Endothelial cell of umbilical vein (primary cell): ENCODE measurements at regions not wholly inside any gene's neighbourhood (a gene's known extent, or its start where the extent isn't known, plus 50 kb on each side); places are given as distances from the start of the nearest gene placed in this dataset.

Experiments used
- BruUV-seq: library from RNA; stranded (reverse); fragments of 400-500 nt; replicated peaks from 2 replicates; lab custom pipeline; 2021; lab: Mats Ljungman, UMichigan
- CTCF ChIA-PET: fragments of 300-600, 350-600 bp; sonication (Branson Sonifier 250); formaldehyde crosslinking; loops from one replicate; lab custom pipeline; 2021; ENCODE audit warnings: antibody characterized with exemption, inconsistent platforms; lab: Charles Lee
- POLR2A ChIA-PET: fragments of 300-600, 350-600 bp; sonication (Branson Sonifier 250); formaldehyde crosslinking; loops from one replicate; lab custom pipeline; 2021; ENCODE audit warnings: antibody characterized with exemption, inconsistent platforms; lab: Charles Lee
- DNase-seq: peaks from one replicate; pipeline ENCODE4 v3.0.0-alpha.2; 2011; ENCODE audit warnings: low read depth, low spot score
- FAIRE-seq: peaks from 2 replicates; lab custom pipeline; 2011; peaks lifted over from hg19 to GRCh38; lab: Jason Lieb, UNC
- H2AFZ ChIP-seq: 2 replicates; pipeline ENCODE4 v1.6.0; 2012; ENCODE audit warnings: low read depth, low read length, control low read depth, inconsistent platforms
- H3K27ac ChIP-seq: 2 replicates; pipeline ENCODE4 v1.5.1; 2011; ENCODE audit warnings: low read depth, mild to moderate bottlenecking, control low read depth, low read length, moderate library complexity; ENCODE audit not compliant: insufficient read depth
- H3K27me3 ChIP-seq, 2 experiments: 2 replicates each; pipeline versions ENCODE4 v1.6.0 to v1.6.1; 2011; ENCODE audit warnings: low read length in 2 of 2, mixed read lengths in 1 of 2; ENCODE audit not compliant: control insufficient read depth in 2 of 2, insufficient read depth in 2 of 2
- H3K36me3 ChIP-seq, 2 experiments: 2 replicates in 1 of 2; 3 replicates in 1 of 2; pipeline ENCODE4 v1.5.1; 2011; ENCODE audit warnings: low read length in 2 of 2, mild to moderate bottlenecking in 1 of 2, moderate library complexity in 1 of 2; ENCODE audit not compliant: control insufficient read depth in 2 of 2, insufficient read depth in 2 of 2; ENCODE audit errors: extremely low read depth in 1 of 2
- H3K4me1 ChIP-seq: 3 replicates; pipeline ENCODE4 v1.5.1; 2011; ENCODE audit warnings: mild to moderate bottlenecking, low read length; ENCODE audit not compliant: control insufficient read depth, insufficient read depth; ENCODE audit errors: extremely low read depth
- H3K4me2 ChIP-seq: 2 replicates; pipeline ENCODE4 v1.6.1; 2011; ENCODE audit warnings: low read length, control low read depth, mixed read lengths; ENCODE audit not compliant: insufficient read depth
- H3K4me3 ChIP-seq, 3 experiments: fragments of 200-600 bp in 1 of 3; sonication (generic), shearing (Covaris generic) in 1 of 3; replicated peaks in 1 of 3; 2 replicates each; pipeline ENCODE4 v1.5.1; 2011 to 2016; ENCODE audit warnings: control low read depth in 3 of 3, low read length in 3 of 3, mild to moderate bottlenecking in 2 of 3, inconsistent platforms in 1 of 3, low read depth in 1 of 3, moderate library complexity in 1 of 3; ENCODE audit not compliant: insufficient read depth in 1 of 3
- H3K79me2 ChIP-seq: 2 replicates; pipeline ENCODE4 v1.6.0; 2012; ENCODE audit warnings: low read length, inconsistent platforms; ENCODE audit not compliant: control insufficient read depth, insufficient read depth
- H3K9ac ChIP-seq: replicated peaks from 2 replicates; pipeline ENCODE3; 2011; ENCODE audit warnings: low read length, control low read depth; ENCODE audit not compliant: insufficient read depth; ENCODE audit errors: extremely low read depth
- H3K9me1 ChIP-seq: replicated peaks from 3 replicates; pipeline ENCODE4 v1.6.0; 2011; ENCODE audit warnings: mild to moderate bottlenecking, low read length; ENCODE audit not compliant: control insufficient read depth, insufficient read depth; ENCODE audit errors: extremely low read depth
- H3K9me3 ChIP-seq: replicated peaks from 2 replicates; pipeline ENCODE4 v1.5.1; 2012; ENCODE audit warnings: low read length, inconsistent platforms; ENCODE audit not compliant: control insufficient read depth, insufficient read depth
- H4K20me1 ChIP-seq: replicated peaks from 2 replicates; pipeline ENCODE3; 2011; ENCODE audit warnings: mild to moderate bottlenecking, low read length; ENCODE audit not compliant: control insufficient read depth, insufficient read depth; ENCODE audit errors: extremely low read depth
- CTCF ChIP-seq, 2 donors: IDR thresholded peaks; 1 replicate in 1 of 2; 2 replicates in 1 of 2; pipeline ENCODE4 v1.5.1; 2011; ENCODE audit warnings: low read length in 2 of 2, mild to moderate bottlenecking in 2 of 2, moderate library complexity in 2 of 2, control low read depth in 1 of 2, inconsistent platforms in 1 of 2, low read depth in 1 of 2; ENCODE audit not compliant: insufficient read depth in 1 of 2; ENCODE audit errors: extremely low read depth in 1 of 2
- EZH2 ChIP-seq: IDR thresholded peaks from 2 replicates; pipeline ENCODE4 v1.6.1; 2012; ENCODE audit warnings: borderline replicate concordance, low read depth, mild to moderate bottlenecking, moderate library complexity, low read length, inconsistent platforms; ENCODE audit not compliant: severe bottlenecking
- FOS ChIP-seq: IDR thresholded peaks from 2 replicates; pipeline ENCODE4 v1.6.1; 2011; ENCODE audit warnings: mild to moderate bottlenecking, low read length, moderate library complexity, borderline replicate concordance; ENCODE audit not compliant: insufficient read depth
- GATA2 ChIP-seq: IDR thresholded peaks from 2 replicates; pipeline ENCODE4 v1.7.0; 2011; ENCODE audit warnings: low read depth, mild to moderate bottlenecking, moderate library complexity, mixed read lengths, low read length; ENCODE audit not compliant: insufficient read length, insufficient read depth
- JUN ChIP-seq: IDR thresholded peaks from 2 replicates; pipeline ENCODE4 v1.6.1; 2011; ENCODE audit warnings: borderline replicate concordance, low read depth; ENCODE audit not compliant: insufficient read length, insufficient read depth
- MYC ChIP-seq: IDR thresholded peaks from one replicate; pipeline ENCODE4 v1.6.1; 2011; ENCODE audit warnings: mild to moderate bottlenecking, low read depth, low read length
- POLR2A ChIP-seq: IDR thresholded peaks from 2 replicates; pipeline ENCODE4 v1.6.1; 2012; ENCODE audit warnings: low read depth, mild to moderate bottlenecking, control low read depth, low read length
- POLR2AphosphoS5 ChIP-seq: IDR thresholded peaks from 2 replicates; pipeline ENCODE4 v1.6.1; 2012; ENCODE audit warnings: low read depth, mild to moderate bottlenecking, control low read depth, low read length, moderate library complexity; ENCODE audit not compliant: insufficient read depth
- dilution Hi-C: fragments of 300-500 bp; cut with MboI; formaldehyde crosslinking; loops from one replicate; pipeline ENCODE4 v1.15.0; 2019; ENCODE audit warnings: low sequenced_read_pairs; ENCODE audit not compliant: extremely low pct_ligation_motif_present
- intact Hi-C: fragments of 100-400 bp; cut with micrococcal nuclease; formaldehyde crosslinking; loops from one replicate; pipeline ENCODE4 v1.10.0; 2022
- TF ChIP-seq, protein P1 (sequence below): IDR thresholded peaks from 2 replicates; pipeline ENCODE4 v1.6.1; 2011; ENCODE audit not compliant: insufficient read depth, insufficient read length

GRCh38 chr12:112570096-112570495 lies 151.3 kb downstream of the PTPN11 start:
- BruUV-seq, result no TSS peak
- no peak for FAIRE-seq
- peaks cover 1 to 3% of the 10 kb centered on the region in 2 experiments for H3K27me3 ChIP-seq
- H4K20me1 ChIP-seq, result no peaks in the 10 kb centered on the region
- no peak for TF ChIP-seq FOS
- no peak for TF ChIP-seq GATA2
- no peak for TF ChIP-seq POLR2AphosphoS5
- TF ChIP-seq MYC, result no peak
- no peak for TF ChIP-seq EZH2
- TF ChIP-seq CTCF (IDR thresholded peaks at IDR 0.05; ENCODE audit: extremely low read depth in 1 of 2, insufficient read depth in 1 of 2, low read depth in 1 of 2, low read length in 2 of 2), result no peak
- TF ChIP-seq POLR2A, result no peak
- no peak for TF ChIP-seq JUN
- TF ChIP-seq, protein P1, sequence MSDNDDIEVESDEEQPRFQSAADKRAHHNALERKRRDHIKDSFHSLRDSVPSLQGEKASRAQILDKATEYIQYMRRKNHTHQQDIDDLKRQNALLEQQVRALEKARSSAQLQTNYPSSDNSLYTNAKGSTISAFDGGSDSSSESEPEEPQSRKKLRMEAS, result no peak
- intact Hi-C loops, result no loop called here
- CTCF ChIA-PET, result no interaction called here
- H3K9ac ChIP-seq, result no peak overlapping the region
- no peaks in the 10 kb centered on the region for H3K9me1 ChIP-seq
- H3K4me3 ChIP-seq, result no peak overlapping the region
- no peaks in the 10 kb centered on the region for H3K79me2 ChIP-seq
- H2AFZ ChIP-seq, result no peak overlapping the region
- H3K9me3 ChIP-seq, result no peaks in the 10 kb centered on the region
- no peak overlapping the region for H3K27ac ChIP-seq
- DNase-seq, result no peak
- no peaks in the 10 kb centered on the region for H3K4me1 ChIP-seq
- no peak overlapping the region for H3K4me2 ChIP-seq
- no peaks in the 10 kb centered on the region for H3K36me3 ChIP-seq
- POLR2A ChIA-PET, result no interaction called here
- dilution Hi-C loops, result no loop called here
